ENCODE measurements at regions not wholly inside any gene's neighbourhood (a gene's known extent, or its start where the extent isn't known, plus 50 kb on each side); places are given as distances from the start of the nearest gene placed in this dataset.

DNA sequence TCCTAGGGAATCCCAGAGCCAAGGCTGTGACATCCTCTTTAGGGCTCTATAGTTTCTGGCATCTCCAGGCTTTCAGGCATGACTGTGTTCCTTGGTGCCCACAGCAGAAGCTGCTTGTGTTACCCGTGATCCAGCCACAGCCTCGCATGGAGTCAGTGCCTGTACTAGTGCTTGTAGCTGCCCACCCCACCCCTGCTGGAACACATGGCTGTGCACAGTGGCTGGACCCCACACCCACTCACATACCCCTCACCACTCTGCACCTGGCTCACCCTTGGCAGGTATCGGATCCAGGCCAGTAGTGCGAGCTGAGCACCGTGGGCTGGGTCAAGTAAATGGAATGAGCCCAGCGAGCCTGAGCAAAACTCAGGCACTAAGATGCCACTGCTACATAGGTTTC lies 934.7 kb upstream of the PRMT6 start:
- no peak for TF ChIP-seq POLR2AphosphoS5 (IDR thresholded peaks at IDR 0.05; ENCODE audit: insufficient read depth in 1 of 2, low read depth in 1 of 2)
- TF ChIP-seq, protein P1, sequence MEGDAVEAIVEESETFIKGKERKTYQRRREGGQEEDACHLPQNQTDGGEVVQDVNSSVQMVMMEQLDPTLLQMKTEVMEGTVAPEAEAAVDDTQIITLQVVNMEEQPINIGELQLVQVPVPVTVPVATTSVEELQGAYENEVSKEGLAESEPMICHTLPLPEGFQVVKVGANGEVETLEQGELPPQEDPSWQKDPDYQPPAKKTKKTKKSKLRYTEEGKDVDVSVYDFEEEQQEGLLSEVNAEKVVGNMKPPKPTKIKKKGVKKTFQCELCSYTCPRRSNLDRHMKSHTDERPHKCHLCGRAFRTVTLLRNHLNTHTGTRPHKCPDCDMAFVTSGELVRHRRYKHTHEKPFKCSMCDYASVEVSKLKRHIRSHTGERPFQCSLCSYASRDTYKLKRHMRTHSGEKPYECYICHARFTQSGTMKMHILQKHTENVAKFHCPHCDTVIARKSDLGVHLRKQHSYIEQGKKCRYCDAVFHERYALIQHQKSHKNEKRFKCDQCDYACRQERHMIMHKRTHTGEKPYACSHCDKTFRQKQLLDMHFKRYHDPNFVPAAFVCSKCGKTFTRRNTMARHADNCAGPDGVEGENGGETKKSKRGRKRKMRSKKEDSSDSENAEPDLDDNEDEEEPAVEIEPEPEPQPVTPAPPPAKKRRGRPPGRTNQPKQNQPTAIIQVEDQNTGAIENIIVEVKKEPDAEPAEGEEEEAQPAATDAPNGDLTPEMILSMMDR (IDR thresholded peaks at IDR 0.05) = no peak
